DMS 273 (cell line): ENCODE measurements at regions not wholly inside any gene's neighbourhood (a gene's known extent, or its start where the extent isn't known, plus 50 kb on each side); places are given as distances from the start of the nearest gene placed in this dataset.

ENCODE experiments used
- DNase-seq: peaks from one replicate; lab custom pipeline; 2025; ENCODE audit not compliant: unreplicated experiment; lab: John Stamatoyannopoulos, UW

GRCh38 chr3:144197582-144197981, 226.0 kb downstream of the DIPK2A start:
- DNase-seq: no peak

GRCh38 chr3:144200004-144200403, 228.4 kb downstream of the DIPK2A start:
- DNase-seq: no peak

GRCh38 chr3:144200466-144200865, 228.8 kb downstream of the DIPK2A start:
- no peak for DNase-seq

GRCh38 chr3:144221761-144222160, 250.1 kb downstream of the DIPK2A start:
- peak; percentile 84 for DNase-seq

- peak; percentile 51 for DNase-seq
These were observed 257.7 kb downstream of the DIPK2A start for GRCh38 chr3:144229330-144229729.

- DNase-seq: peak; percentile 93
These were observed 258.3 kb downstream of the DIPK2A start for GRCh38 chr3:144229953-144230352.

- DNase-seq: peak; percentile 50
These were observed 263.9 kb downstream of the DIPK2A start for GRCh38 chr3:144235489-144235888.

- peak; percentile 35 for DNase-seq
These were observed 265.7 kb downstream of the DIPK2A start for GRCh38 chr3:144237351-144237750.

GRCh38 chr3:144241404-144241803, 269.8 kb downstream of the DIPK2A start:
- no peak for DNase-seq

GRCh38 chr3:144242747-144243146, 271.1 kb downstream of the DIPK2A start:
- no peak for DNase-seq

- DNase-seq: peak; percentile 9
These were observed 273.0 kb downstream of the DIPK2A start for GRCh38 chr3:144244662-144245061.

- DNase-seq: no peak
These were observed 281.3 kb downstream of the DIPK2A start for GRCh38 chr3:144252896-144253295.

GRCh38 chr3:144257381-144257780, 285.8 kb downstream of the DIPK2A start:
- DNase-seq: no peak

- no peak for DNase-seq
These were observed 287.6 kb downstream of the DIPK2A start for GRCh38 chr3:144259267-144259666.

GRCh38 chr3:144263706-144264105, 292.1 kb downstream of the DIPK2A start:
- no peak for DNase-seq

- no peak for DNase-seq
These were observed 292.7 kb downstream of the DIPK2A start for GRCh38 chr3:144264350-144264749.

- DNase-seq: no peak
These were observed 293.2 kb downstream of the DIPK2A start for GRCh38 chr3:144264794-144265193.

- no peak for DNase-seq
These were observed 294.0 kb downstream of the DIPK2A start for GRCh38 chr3:144265542-144266100.

- no peak for DNase-seq
These were observed 298.5 kb downstream of the DIPK2A start for GRCh38 chr3:144270100-144270499.

- DNase-seq: no peak
These were observed 301.1 kb downstream of the DIPK2A start for GRCh38 chr3:144272680-144273079.

GRCh38 chr3:144273601-144274000, 302.0 kb downstream of the DIPK2A start:
- DNase-seq: no peak

- no peak for DNase-seq
These were observed 303.4 kb downstream of the DIPK2A start for GRCh38 chr3:144275005-144275404.

GRCh38 chr3:144282313-144282712, 310.7 kb downstream of the DIPK2A start:
- DNase-seq: no peak
